Breast epithelium (tissue), 4 donors: ENCODE measurements at regions not wholly inside any gene's neighbourhood (a gene's known extent, or its start where the extent isn't known, plus 50 kb on each side); places are given as distances from the start of the nearest gene placed in this dataset.
A peak's percentile ranks its signal among the peaks of the same experiment; 100 is the strongest.

Source experiments
- DNase-seq, 2 donors: peaks; one replicate each; pipeline ENCODE4 v3.0.0-alpha.2; 2019; ENCODE audit warnings: low spot score in 2 of 2
- H3K27ac ChIP-seq, 2 donors: fragments of 200-600 bp; sonication (generic) in 1 of 2; one replicate each; pipeline ENCODE4 v1.5.1; 2016 to 2019; ENCODE audit warnings: mild to moderate bottlenecking in 1 of 2
- H3K27me3 ChIP-seq, 2 donors: fragments of 200-600 bp; sonication (generic) in 1 of 2; one replicate each; pipeline versions ENCODE4 v1.5.1 to v1.6.0; 2017 to 2019; ENCODE audit warnings: control low read depth in 1 of 2, mild to moderate bottlenecking in 1 of 2
- H3K36me3 ChIP-seq: fragments of 200-600 bp; one replicate; pipeline ENCODE4 v1.5.1; 2019
- H3K4me1 ChIP-seq, 2 donors: fragments of 200-600 bp; sonication (generic); one replicate each; pipeline ENCODE4 v1.5.1; 2016 to 2019; ENCODE audit warnings: control low read depth in 1 of 2
- H3K4me3 ChIP-seq, 3 donors: fragments of 200-600 bp; sonication (generic); 1 replicate in 2 of 3; 2 replicates in 1 of 3; pipeline ENCODE4 v1.5.1; 2016 to 2019; ENCODE audit warnings: mild to moderate bottlenecking in 3 of 3, moderate library complexity in 2 of 3
- H3K9me3 ChIP-seq, 2 donors: fragments of 200-600 bp; sonication (generic) in 1 of 2; one replicate each; pipeline ENCODE4 v1.5.1; 2016 to 2019; ENCODE audit warnings: control low read depth in 1 of 2
- CTCF ChIP-seq, 3 donors: fragments of 450-650 bp; IDR thresholded peaks; one replicate each; pipeline ENCODE4 v1.5.1; 2016 to 2017; ENCODE audit warnings: antibody characterized with exemption in 3 of 3, mild to moderate bottlenecking in 3 of 3, moderate library complexity in 3 of 3
- POLR2A ChIP-seq: fragments of 450-650 bp; IDR thresholded peaks from one replicate; pipeline ENCODE4 v1.6.1; 2016; ENCODE audit warnings: antibody characterized with exemption, mild to moderate bottlenecking, moderate library complexity
- POLR2AphosphoS5 ChIP-seq, 3 donors: sonication (generic); formaldehyde crosslinking; IDR thresholded peaks; one replicate each; pipeline ENCODE4 v1.6.1; 2017; ENCODE audit warnings: antibody characterized with exemption in 3 of 3
- intact Hi-C: fragments of 100-400 bp; cut with DNase I; formaldehyde crosslinking; loops from one replicate; pipeline ENCODE4 v1.15.1; 2023; ENCODE audit warnings: low total_unique reads

- H3K36me3 ChIP-seq, result no peaks in the 10 kb centered on the region
- intact Hi-C loops, result no loop called here
- H3K4me1 ChIP-seq, result no peaks in the 10 kb centered on the region
- H3K9me3 ChIP-seq, result no peaks in the 10 kb centered on the region
- no peak overlapping the region for H3K4me3 ChIP-seq
- TF ChIP-seq POLR2A, result no peak
- DNase-seq, result no peak
- no peak overlapping the region for H3K27ac ChIP-seq
- H3K27me3 ChIP-seq, result no peaks in the 10 kb centered on the region
Observed at GRCh38 chr3:30166535-30166934, 439.9 kb upstream of the TGFBR2 start.

GRCh38 chr3:30167541-30168011 is 438.8 kb upstream of the TGFBR2 start:
- H3K4me1 ChIP-seq, result no peaks in the 10 kb centered on the region
- H3K4me3 ChIP-seq, result no peak overlapping the region
- no peaks in the 10 kb centered on the region for H3K27me3 ChIP-seq
- H3K27ac ChIP-seq, result peak overlapping the region; percentile 2 to 5
- intact Hi-C loops, result no loop called here
- no peaks in the 10 kb centered on the region for H3K9me3 ChIP-seq
- TF ChIP-seq POLR2A, result no peak
- no peak for TF ChIP-seq POLR2AphosphoS5 (IDR thresholded peaks at IDR 0.05)
- no peaks in the 10 kb centered on the region for H3K36me3 ChIP-seq
- DNase-seq, result no peak

- no peaks in the 10 kb centered on the region for H3K4me1 ChIP-seq
- TF ChIP-seq CTCF (IDR thresholded peaks at IDR 0.05), result no peak
- TF ChIP-seq POLR2A, result no peak
- TF ChIP-seq POLR2AphosphoS5 (IDR thresholded peaks at IDR 0.05), result no peak
- H3K27ac ChIP-seq, result no peak overlapping the region
- DNase-seq, result no peak
- intact Hi-C loops, result no loop called here
- H3K36me3 ChIP-seq, result no peaks in the 10 kb centered on the region
- no peaks in the 10 kb centered on the region for H3K27me3 ChIP-seq
- H3K9me3 ChIP-seq, result no peaks in the 10 kb centered on the region
- H3K4me3 ChIP-seq, result no peak overlapping the region
Observed at GRCh38 chr3:30169487-30169886, 436.9 kb upstream of the TGFBR2 start.

GRCh38 chr3:30170681-30171438 is 435.5 kb upstream of the TGFBR2 start:
- Histone ChIP-seq H3K36me3 (no peaks in the 10 kb centered on the region), H3K4me1 (no peaks in the 10 kb centered on the region), H3K27me3 (no peaks in the 10 kb centered on the region), H3K4me3 (no peak overlapping the region), H3K9me3 (no peaks in the 10 kb centered on the region), H3K27ac (no peak overlapping the region)
- TF ChIP-seq POLR2A, result no peak
- TF ChIP-seq POLR2AphosphoS5 (IDR thresholded peaks at IDR 0.05), result no peak
- TF ChIP-seq CTCF (IDR thresholded peaks at IDR 0.05), result no peak
- intact Hi-C loops, result no loop called here
- DNase-seq, result no peak

GRCh38 chr3:30174357-30174756 is 432.0 kb upstream of the TGFBR2 start:
- intact Hi-C loops, result no loop called here
- H3K27ac ChIP-seq, result no peak overlapping the region
- TF ChIP-seq POLR2AphosphoS5 (IDR thresholded peaks at IDR 0.05), result no peak
- no peak for TF ChIP-seq POLR2A
- no peak for TF ChIP-seq CTCF (IDR thresholded peaks at IDR 0.05)
- no peaks in the 10 kb centered on the region for H3K36me3 ChIP-seq
- no peaks in the 10 kb centered on the region for H3K27me3 ChIP-seq
- no peak overlapping the region for H3K4me3 ChIP-seq
- DNase-seq, result no peak
- H3K9me3 ChIP-seq, result no peaks in the 10 kb centered on the region
- no peaks in the 10 kb centered on the region for H3K4me1 ChIP-seq

- intact Hi-C loops, result no loop called here
- TF ChIP-seq CTCF (IDR thresholded peaks at IDR 0.05) (no peak), POLR2AphosphoS5 (IDR thresholded peaks at IDR 0.05) (no peak), POLR2A (no peak)
- H3K4me3 ChIP-seq, result no peak overlapping the region
- no peaks in the 10 kb centered on the region for H3K27me3 ChIP-seq
- no peaks in the 10 kb centered on the region for H3K36me3 ChIP-seq
- H3K9me3 ChIP-seq, result no peaks in the 10 kb centered on the region
- no peak for DNase-seq
- no peak overlapping the region for H3K27ac ChIP-seq
- H3K4me1 ChIP-seq, result no peaks in the 10 kb centered on the region
Observed at GRCh38 chr3:30180310-30181177, 425.9 kb upstream of the TGFBR2 start.
